KMS-11 (cell line): ENCODE measurements at regions not wholly inside any gene's neighbourhood (a gene's known extent, or its start where the extent isn't known, plus 50 kb on each side); places are given as distances from the start of the nearest gene placed in this dataset.
"Not testable (repeated sequence)": the region's sequence is repeated elsewhere in the genome, so short reads cannot be mapped to it uniquely, and the experiment has no call there.

ENCODE experiments used
- H2AFZ ChIP-seq: fragments of 200-600 bp; sonication (generic); 2 replicates; pipeline ENCODE4 v1.6.1; 2016; ENCODE audit warnings: antibody characterized with exemption, mixed run types, low read depth
- H3K27ac ChIP-seq: fragments of 200-600 bp; sonication (generic); 2 replicates; pipeline ENCODE4 v1.6.1; 2016; ENCODE audit warnings: mild to moderate bottlenecking, mixed run types
- H3K27me3 ChIP-seq: fragments of 200-600 bp; sonication (generic); 2 replicates; pipeline ENCODE4 v1.6.1; 2017; ENCODE audit warnings: mild to moderate bottlenecking, low read depth, mixed run types, moderate library complexity; ENCODE audit not compliant: insufficient read depth
- H3K36me3 ChIP-seq: fragments of 200-600 bp; sonication (generic); 2 replicates; pipeline ENCODE4 v1.6.1; 2017; ENCODE audit warnings: mild to moderate bottlenecking, mixed run types; ENCODE audit not compliant: insufficient read depth
- H3K4me1 ChIP-seq: fragments of 200-600 bp; sonication (generic); 2 replicates; pipeline ENCODE4 v1.6.1; 2016; ENCODE audit warnings: mild to moderate bottlenecking, low read depth, mixed run types; ENCODE audit not compliant: poor library complexity, severe bottlenecking
- H3K4me2 ChIP-seq: fragments of 200-600 bp; sonication (generic); 2 replicates; pipeline ENCODE4 v1.7.0; 2016; ENCODE audit warnings: mild to moderate bottlenecking, mixed run types
- H3K4me3 ChIP-seq: fragments of 200-600 bp; sonication (generic); IDR thresholded peaks from 2 replicates; pipeline ENCODE4 v1.6.1; 2017; ENCODE audit warnings: low read depth, low read length, mixed read lengths; ENCODE audit not compliant: insufficient read depth
- H3K79me2 ChIP-seq: fragments of 200-600 bp; sonication (generic); 2 replicates; pipeline ENCODE4 v1.6.1; 2016; ENCODE audit warnings: low read depth, mixed run types; ENCODE audit not compliant: insufficient read depth
- H3K9ac ChIP-seq: fragments of 200-600 bp; sonication (generic); 2 replicates; pipeline ENCODE4 v1.6.1; 2016; ENCODE audit warnings: mild to moderate bottlenecking, mixed run types
- H4K20me1 ChIP-seq: fragments of 200-600 bp; sonication (generic); 2 replicates; pipeline ENCODE4 v1.6.1; 2016; ENCODE audit warnings: mild to moderate bottlenecking, mixed run types; ENCODE audit not compliant: insufficient read depth
- CTCF ChIP-seq: fragments of 200-600 bp; sonication (generic); conservative IDR thresholded peaks from 2 replicates; pipeline ENCODE4 v1.6.1; 2017; ENCODE audit warnings: low read depth, mild to moderate bottlenecking, antibody characterized with exemption, low read length, moderate library complexity, mixed read lengths

- no peak for TF ChIP-seq CTCF
- Histone ChIP-seq H3K27ac (no peak overlapping the region), H4K20me1 (no peaks in the 10 kb centered on the region)
Observed at GRCh38 chr4:176619430-176619829, 173.3 kb downstream of the VEGFC start.

GRCh38 chr4:176622251-176622948 is 170.3 kb downstream of the VEGFC start:
- no peak overlapping the region for H3K27ac ChIP-seq
- no peak for TF ChIP-seq CTCF
- H3K36me3 ChIP-seq = no peaks in the 10 kb centered on the region
- H3K4me2 ChIP-seq = no peak overlapping the region
- no peak overlapping the region for H2AFZ ChIP-seq
- no peaks in the 10 kb centered on the region for H3K27me3 ChIP-seq
- no peaks in the 10 kb centered on the region for H3K4me1 ChIP-seq
- no peak overlapping the region for H3K9ac ChIP-seq
- H4K20me1 ChIP-seq = no peaks in the 10 kb centered on the region
- no peaks in the 10 kb centered on the region for H3K79me2 ChIP-seq
- no peak overlapping the region for H3K4me3 ChIP-seq

More at GRCh38 chr4:176619430-176619829, 173.3 kb downstream of the VEGFC start:
- Histone ChIP-seq H3K36me3 (no peaks in the 10 kb centered on the region), H3K4me1 (no peaks in the 10 kb centered on the region), H3K9ac (no peak overlapping the region), H3K4me3 (no peak overlapping the region), H3K4me2 (no peak overlapping the region), H2AFZ (no peak overlapping the region), H3K79me2 (no peaks in the 10 kb centered on the region), H3K27me3 (no peaks in the 10 kb centered on the region)

GRCh38 chr4:176624983-176625610 is 167.6 kb downstream of the VEGFC start:
- not testable (repeated sequence) for H3K27ac ChIP-seq, H4K20me1 ChIP-seq, H3K4me3 ChIP-seq, H2AFZ ChIP-seq, H3K36me3 ChIP-seq, H3K27me3 ChIP-seq, H3K9ac ChIP-seq, H3K4me2 ChIP-seq, H3K4me1 ChIP-seq, H3K79me2 ChIP-seq

GRCh38 chr4:176627916-176628315 is 164.8 kb downstream of the VEGFC start:
- Histone ChIP-seq H4K20me1 (no peaks in the 10 kb centered on the region), H3K36me3 (no peaks in the 10 kb centered on the region), H3K27ac (no peak overlapping the region), H3K79me2 (no peaks in the 10 kb centered on the region), H3K9ac (no peak overlapping the region), H3K4me3 (no peak overlapping the region), H3K4me1 (no peaks in the 10 kb centered on the region), H2AFZ (no peak overlapping the region), H3K27me3 (no peaks in the 10 kb centered on the region), H3K4me2 (no peak overlapping the region)
- no peak for TF ChIP-seq CTCF

GRCh38 chr4:176631611-176632010 is 161.1 kb downstream of the VEGFC start:
- Histone ChIP-seq H4K20me1 (no peaks in the 10 kb centered on the region), H3K27me3 (no peaks in the 10 kb centered on the region), H2AFZ (no peak overlapping the region), H3K4me3 (no peak overlapping the region), H3K36me3 (no peaks in the 10 kb centered on the region), H3K4me1 (no peaks in the 10 kb centered on the region), H3K79me2 (no peaks in the 10 kb centered on the region), H3K9ac (no peak overlapping the region), H3K4me2 (no peak overlapping the region), H3K27ac (no peak overlapping the region)
- TF ChIP-seq CTCF = no peak
